NCI-H510A treated with DMSO at 0.1 percent for 48 hours (cell line): ENCODE measurements at regions not wholly inside any gene's neighbourhood (a gene's known extent, or its start where the extent isn't known, plus 50 kb on each side); places are given as distances from the start of the nearest gene placed in this dataset.
A peak's percentile ranks its signal among the peaks of the same experiment; 100 is the strongest.

ENCODE experiments used
- DNase-seq: peaks from one replicate; lab custom pipeline; 2025; lab: John Stamatoyannopoulos, UW

DNA sequence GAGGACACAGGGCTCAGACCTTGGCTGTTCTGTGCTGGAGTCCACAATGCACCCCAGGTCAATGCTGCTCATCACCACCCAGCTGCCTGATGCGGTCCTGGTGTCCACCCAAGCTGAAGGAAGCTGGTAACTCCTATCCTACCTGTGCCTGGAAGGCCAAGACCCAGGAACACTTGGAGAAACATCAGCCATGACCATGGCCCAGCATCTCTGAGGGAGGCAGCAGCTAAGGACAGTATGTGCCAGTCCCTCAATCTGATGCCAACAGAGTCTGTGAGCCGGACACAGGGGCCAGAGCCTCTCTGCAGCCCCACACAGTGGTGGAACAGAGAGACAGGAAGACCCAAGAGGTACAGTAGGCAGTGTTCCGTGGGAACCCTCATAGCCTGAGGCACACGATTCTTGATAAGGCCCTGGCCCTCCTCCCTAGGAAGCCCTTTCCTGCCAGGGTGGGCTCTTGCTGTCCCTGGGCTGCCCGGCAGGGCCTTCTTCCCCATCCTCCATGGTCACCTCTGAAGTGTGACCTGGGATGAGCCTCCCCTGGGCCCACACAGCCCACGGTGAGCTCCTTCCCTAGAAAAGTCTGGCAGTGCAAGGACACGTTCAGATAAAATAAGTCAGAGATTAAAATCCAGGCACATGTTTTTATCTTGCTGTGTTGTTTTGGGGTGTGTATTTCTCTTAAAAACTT lies 170.7 kb downstream of the THBS2 start:
- DNase-seq = no peak

DNA sequence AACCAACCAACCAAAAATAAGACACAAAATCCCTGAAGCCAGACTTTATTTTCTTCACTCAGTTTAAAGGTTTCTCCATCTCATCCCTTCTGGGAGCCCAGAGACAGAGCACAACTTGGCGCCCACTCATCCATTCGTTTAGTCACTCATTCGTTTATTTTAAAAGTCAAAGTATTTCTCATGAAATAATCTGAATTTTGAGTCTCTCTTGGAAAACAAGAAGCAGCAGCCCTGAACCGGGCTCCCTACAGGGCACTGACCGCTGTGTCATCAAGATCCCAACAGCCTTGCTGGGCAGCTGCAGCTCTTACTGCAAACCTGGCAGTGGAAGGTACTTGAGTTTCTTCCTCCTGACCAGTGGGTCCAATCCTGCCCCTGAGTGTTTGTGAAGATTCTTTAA lies 171.6 kb downstream of the THBS2 start:
- DNase-seq = no peak

DNA sequence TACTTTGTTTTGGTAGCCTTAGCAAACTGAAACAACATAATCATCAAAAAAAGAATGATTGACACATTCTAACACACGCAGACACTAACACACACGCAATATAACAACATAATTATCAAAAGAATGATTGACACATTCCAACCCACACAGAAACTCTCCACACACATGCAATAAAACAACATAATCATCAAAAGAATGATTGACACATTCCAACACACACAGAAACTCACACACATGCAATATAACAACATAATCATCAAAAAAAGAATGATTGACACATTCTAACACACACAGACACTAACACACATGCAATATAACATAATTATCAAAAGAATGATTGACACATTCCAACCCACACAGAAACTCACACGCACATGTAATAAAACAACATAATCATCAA lies 172.4 kb downstream of the THBS2 start:
- no peak for DNase-seq

DNA sequence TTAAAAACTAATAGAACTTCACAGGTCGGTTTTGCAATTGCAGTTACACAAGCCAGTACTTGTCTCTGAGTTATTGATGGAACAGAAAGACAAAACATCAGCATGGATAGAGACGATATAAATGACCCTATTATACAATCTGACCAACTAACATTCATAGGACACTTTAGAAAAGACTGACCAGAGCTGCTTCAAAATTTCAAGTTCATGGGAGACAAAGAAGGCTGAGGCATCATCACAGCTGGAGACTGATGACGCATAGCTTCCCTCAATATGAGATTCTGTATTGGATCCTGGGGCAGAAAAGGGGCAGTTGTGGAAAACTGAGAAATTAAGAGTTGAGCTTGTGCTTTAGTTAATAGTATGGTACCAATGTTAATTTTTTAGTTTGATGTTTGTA lies 174.0 kb downstream of the THBS2 start:
- no peak for DNase-seq

DNA sequence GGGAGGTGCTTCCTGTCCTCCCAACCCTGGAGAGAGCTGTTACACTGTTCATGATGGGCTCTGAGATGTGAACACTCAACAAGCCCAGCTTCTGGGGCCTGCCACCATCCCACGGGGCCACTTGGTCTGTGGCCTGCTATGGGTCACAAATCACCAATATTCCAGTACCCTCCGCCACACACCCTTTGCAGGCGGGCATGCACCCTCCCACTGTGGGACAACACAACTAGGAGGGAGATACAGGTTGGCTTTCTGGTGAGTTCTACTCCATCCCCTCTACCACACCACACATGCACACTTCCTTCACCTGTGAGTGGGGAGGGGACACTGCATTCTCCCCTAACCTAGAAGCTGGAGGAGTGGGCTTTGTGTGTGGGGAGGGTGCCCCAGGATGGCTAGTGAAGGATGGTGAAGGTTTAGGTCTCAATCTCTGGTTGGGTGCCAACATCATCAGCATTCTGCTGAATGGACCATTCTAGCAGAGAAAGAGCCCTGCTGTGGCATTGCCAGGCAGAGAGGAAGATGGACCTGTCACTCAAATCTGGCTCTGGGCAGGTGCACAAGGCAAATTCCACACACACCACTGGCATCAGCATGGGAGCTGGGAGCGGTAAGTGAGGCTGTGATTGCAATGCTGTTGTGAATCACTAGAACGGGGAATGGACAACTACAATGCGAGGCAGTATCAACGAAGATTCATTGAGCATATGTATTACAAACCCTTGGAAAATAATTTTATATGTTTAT lies 175.1 kb downstream of the THBS2 start:
- no peak for DNase-seq

DNA sequence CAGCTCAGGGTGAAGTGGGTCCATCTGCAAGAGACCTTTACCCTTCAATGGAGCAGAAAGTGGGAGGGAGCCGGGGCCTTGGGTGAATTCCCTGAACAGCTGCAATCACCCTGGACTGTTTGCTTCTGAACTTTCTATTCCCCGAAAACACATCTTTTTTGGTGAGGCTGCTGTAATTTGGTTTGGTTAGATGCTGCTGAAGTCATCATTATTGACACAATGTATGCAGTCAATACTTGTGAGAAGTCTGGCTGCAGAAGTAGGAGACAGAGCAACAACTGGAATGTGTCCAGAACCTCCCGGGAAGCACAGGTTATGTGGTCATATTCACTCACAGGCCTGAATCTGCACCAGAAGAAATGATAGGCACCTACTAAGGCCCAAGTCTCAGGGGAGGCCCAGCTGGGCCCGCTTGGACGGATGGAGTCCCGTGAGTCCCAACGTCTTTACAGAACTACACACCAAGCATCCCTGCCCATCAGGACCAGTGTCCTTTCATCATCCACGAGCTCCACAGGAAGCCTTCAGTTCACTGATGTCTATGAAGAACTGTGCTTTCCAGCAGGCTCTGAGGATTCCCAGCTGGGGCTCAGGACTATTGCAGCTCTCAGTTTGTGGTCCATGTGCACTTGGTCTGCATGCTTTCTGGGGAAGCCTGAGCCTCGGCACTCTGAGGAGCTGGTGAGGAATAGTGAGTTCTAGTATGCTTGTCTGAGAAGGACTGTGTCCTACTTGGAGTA lies 177.6 kb downstream of the THBS2 start:
- DNase-seq = no peak

DNA sequence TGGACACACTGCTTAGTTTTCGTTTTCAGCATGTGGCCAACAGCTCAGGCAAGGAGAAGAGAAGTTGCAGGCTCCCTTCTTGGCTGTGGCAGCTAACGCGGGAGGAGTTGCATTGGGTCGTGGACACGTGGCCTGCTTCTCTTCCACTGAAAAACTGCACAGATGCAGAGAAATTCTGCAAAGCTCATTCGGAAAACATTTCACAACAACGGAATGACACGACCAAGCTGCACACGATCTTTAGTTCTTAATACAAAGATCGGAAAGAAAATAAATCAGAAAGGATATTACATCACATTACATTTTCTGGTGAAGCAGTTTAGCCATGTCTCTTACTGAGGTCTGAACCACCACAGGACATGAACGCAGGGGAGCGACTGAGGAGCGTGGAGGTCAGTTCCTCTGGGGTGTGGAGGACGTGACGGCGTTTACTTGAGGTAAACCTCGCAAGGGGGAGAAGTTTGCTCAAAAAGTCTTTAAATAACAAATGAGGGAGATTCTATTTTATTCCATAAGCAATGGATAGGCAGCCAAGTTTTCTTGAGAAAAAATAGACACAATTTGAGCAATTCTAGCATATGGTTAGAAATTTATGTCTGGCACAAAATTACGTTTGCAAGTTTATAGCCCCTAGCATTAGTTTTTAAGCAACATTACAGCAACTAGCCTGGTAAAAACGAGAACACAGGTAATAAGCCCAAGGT lies 178.3 kb downstream of the THBS2 start:
- DNase-seq = no peak

DNA sequence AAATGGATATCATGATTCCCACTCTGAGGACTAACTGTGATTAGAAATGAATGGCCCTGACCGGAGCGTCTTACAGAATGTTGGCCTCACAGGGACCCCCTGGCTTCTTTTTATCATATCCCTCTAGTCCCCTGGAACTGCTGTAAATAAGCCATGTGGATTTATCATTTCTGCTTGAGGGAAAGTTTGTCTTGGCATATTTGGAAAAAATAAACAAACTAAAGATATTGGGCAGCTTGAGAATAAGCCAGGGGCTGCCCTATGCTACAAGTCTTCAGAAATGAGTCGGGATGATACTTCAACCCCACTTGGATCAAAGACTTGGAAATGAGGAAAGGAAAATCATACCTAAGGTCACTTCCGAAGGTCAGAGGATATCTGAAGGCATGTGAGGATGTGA lies 179.1 kb downstream of the THBS2 start:
- no peak for DNase-seq

DNA sequence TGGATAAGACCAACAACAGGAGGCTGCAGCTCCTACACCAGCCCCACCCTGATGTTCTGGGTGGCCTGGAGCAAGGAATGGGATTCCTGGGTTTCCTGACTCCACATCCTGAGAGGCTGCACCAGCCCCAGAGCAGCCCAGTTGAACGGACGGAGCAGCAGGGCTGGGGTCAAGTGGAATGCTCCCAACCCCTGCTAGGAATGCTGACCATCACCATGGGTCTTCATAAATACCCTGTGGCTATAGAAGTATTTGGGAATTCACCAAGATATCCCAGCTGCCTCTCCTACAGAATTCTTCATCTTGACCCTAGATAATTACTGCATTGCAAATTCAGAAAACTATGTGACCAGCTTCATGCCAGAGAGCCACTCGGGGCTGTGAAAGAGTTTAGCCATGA lies 180.3 kb downstream of the THBS2 start:
- DNase-seq = no peak

DNA sequence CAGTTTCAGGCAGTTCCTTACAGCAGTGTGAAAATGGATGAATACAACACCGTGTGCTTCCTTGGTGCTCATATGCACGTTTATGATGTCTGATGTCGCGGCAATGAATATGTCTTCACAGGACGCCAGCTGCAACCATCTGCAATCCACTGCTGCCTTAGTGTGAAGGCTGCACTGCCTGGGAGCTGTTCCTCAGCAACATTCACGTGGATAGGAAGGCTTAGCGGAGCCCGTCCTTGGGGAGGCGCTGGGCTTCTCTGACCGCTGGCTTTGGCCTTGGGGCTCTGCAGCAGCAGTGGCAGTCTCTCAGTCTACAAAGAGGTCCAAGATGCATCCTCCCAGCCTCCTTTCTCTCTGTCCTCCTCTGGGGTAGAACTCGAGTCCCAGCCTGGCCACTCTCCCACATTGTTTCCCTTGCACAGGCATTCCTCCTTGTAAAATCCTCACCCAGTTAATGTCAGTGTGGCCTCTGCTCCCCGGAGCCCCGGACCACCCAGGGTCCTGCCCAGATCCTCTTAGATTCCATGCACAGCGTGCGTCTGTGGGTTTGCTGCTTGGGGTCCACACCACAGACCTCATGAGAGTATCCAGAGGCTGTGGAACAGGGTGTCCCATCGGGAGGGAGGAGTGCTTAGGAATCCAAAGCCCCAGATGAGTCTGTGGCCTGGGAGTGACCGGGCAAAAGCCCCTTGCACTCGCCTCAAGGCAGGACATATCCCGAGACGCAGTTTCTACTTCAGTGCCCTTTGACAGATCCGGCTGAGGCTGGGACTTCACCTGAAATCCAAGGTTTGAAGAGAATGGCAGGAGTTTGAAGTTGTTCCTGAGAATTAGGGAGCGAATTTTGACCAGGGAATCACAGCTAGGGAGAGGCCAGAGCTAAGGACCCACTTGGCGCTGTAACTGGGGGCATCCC lies 181.3 kb downstream of the THBS2 start:
- DNase-seq = no peak

DNA sequence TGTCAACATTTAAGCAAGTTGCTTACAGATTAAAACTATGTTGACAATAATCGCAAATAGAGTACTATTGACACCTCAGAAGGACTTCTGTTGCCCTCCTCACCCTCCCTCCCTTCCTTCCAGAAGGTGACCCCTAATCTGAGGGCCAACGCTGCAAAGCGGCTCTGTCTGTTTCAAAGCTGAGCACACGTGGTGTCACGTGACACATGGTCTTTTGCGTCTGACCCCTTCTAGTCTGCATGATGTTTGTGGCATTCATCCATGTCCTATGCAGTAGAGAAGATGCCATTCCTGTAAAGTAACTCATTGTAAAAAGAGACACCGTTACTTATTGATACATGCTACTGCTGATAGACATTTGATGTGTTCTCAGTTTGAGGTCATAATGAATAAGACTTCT lies 182.3 kb downstream of the THBS2 start:
- DNase-seq = no peak

DNA sequence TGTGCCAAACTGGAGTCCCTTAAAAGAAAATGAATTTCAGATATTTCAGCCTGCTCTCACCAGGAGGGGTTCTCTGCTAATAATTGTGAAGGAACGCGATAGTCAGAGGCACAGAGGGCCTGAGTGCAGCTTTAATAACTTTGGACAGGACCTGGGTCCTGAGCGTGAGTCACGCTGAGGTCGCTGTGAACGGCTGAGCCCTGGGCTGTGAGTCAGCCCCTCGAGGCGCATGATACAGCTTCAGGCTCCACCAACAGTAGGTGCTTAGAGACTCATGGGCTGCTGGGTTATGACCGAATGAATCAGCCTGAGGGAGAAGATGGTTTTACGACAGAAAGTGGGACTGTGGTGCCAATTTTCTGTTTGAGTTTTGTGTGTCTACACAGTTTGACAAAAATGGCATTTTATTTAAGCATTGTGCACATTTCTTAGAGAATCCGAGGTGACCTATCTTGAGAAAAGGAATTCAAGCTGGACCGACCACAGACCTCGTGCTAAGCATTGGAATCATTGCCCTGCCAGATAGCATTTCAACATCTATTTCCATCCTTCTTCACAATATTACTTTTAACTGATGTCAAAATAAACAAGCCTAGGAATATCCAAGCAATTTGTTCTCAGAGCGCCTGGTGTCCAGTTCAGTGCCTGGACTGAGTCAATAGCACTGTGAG lies 183.0 kb downstream of the THBS2 start:
- no peak for DNase-seq

DNA sequence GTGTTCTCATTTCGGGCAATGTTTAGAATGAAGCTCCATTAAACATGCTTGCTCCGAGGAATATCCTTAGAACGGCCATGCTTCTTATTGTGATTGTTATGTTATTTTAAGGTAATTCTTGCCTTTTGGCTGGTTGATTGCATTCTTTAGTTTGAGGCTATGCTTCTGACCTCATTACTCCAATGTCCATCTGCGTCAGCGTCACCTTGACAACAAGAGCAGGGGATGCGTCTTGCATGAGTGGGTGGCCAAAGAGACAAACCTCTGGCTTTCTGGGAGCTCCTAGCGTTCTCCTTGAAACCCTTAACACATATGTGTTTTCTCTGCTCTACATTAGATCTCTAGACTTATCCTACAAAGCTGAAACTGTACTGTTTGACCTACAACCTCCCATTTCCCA lies 184.3 kb downstream of the THBS2 start:
- DNase-seq = no peak

DNA sequence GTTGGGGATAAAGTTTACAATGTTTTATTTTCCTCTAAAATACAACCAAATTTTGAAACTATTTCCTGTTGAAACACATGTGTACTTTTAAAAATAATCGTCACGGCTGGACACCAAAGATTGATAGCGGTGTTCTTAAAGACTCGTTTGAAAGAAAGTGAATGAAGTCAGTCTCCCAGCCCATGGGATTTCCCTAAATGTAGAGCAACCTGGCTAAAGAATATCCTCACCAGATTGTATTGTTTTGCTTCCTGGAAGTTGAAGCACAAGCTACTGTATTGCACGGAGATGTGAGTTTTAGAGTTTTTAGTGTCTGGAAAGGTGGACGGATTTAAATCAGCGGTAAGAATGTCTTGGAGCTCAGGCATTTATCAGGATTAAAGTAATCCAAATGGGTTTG lies 189.5 kb downstream of the THBS2 start:
- no peak for DNase-seq

DNA sequence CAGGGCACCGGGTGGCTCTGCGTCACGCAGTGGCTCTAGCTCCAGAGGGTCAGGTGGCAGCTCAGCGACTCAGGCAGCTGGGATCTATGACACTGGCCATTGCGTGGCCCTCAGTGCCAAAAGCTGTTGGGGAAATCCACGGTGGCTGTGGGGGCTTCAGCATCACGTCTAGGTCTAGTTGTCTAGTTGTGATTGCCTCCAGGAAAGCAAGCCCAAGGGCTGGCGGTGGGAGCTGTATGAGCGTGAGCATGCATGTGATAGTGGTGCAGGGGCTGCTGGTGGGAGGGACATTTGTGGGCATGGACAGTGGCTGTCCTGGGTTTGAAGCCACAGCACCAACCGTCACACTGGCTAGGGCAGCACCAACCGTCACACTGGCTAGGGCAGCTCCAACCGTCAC lies 191.4 kb downstream of the THBS2 start:
- no peak for DNase-seq

DNA sequence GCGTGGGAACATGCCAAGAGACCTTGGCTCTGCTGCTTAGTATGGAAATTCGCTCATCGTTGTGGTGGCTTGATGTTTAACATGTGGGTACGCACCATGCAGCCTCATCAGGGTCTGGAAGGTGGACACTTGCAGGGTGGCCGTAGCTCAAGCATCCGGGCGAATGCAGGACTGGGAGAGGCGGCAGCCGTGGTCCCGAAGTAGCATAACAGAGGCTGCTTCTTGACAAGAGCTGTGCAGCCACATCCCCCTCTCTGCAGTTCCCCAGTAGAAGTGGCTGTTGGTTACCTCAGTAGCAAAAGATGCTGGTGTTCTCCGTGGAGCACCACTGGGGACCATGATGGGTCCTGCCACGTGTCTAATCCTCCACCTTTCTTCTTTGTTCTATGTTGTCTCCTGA lies 195.0 kb downstream of the THBS2 start:
- DNase-seq = no peak

DNA sequence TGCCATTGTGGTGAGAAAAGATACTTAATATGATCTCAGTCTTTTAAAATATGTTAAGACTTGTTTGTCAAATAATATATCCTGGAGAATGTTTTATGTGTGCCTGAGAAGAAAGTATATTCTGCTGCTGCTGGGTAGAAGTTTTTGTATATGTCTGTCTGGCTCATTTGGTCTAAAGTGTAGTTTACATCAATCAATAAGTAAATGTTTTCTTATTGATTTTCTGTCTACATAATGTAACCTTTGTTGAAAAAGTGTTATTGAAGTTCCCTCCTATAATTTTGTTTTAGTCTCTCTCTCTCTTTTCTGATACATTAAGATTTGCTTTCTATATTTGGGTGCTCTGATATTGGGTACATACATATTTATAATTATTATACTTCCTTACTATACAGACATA lies 201.2 kb downstream of the THBS2 start:
- DNase-seq = no peak

DNA sequence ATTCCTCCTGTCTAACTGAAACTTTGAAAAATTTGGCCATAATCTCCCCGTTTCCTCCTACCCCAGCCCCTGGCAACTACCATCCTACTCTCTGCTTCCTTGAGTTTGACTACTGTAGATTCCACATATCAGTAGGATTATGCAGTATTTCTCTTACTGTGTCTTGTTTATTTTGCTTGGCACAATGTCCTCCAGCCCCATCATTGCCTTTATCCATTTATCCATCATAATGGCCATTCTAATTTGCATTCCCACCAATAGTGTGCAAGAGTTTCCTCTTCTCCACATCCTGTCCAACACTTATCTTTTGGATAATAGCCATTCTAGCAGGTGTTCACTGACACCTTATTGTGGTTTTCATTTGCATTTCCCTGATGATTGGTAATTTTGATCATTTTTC lies 202.3 kb downstream of the THBS2 start:
- DNase-seq = peak; percentile 48

DNA sequence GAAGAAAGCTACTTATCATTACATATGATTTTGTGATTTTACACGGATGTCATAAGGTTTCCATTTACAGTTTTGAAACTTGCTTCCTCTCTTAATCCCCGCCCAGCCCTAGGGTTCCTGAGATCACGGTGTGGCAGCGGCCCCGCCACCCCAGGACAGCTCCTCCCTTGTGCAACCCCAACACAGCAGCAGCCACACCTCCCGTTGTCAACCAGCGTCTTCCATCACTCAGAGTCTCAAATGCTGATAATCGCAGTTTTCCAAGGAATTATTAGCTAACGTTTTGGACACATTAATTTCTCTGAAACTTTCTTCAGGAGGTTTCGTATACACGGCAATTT lies 204.8 kb downstream of the THBS2 start:
- peak; percentile 59 for DNase-seq

DNA sequence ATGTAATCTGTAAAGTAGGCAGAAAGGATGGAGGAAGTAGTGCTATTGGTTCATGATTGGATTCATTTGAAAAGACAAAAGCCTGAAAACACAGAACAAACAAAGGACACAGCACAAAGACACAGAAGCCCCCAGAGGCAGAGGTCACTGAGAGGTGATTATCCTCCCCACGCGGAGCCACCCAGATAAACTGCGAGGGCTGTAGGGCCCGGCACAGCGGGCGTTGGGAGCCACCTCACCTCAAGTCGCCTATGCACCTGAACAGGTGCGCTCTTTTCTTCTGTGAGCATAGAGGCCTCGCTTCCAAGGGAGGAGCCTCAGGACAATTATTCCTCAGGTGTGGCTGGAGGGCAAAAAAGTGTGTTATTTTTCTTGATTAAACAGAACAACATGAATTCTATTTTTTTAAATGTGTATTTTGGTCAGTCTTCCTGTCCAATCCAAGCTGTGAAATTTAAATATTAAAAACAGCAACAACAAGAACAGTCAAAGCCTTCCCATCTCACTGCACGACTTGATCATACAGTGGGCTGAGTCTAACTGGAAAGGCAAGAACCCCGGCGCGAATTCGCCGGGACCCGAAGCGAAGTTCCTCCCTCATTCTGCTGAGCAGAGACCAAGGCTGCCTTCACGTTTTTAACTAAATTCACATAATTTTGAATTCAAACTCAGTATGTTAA lies 205.3 kb downstream of the THBS2 start:
- DNase-seq = peak; percentile 59

DNA sequence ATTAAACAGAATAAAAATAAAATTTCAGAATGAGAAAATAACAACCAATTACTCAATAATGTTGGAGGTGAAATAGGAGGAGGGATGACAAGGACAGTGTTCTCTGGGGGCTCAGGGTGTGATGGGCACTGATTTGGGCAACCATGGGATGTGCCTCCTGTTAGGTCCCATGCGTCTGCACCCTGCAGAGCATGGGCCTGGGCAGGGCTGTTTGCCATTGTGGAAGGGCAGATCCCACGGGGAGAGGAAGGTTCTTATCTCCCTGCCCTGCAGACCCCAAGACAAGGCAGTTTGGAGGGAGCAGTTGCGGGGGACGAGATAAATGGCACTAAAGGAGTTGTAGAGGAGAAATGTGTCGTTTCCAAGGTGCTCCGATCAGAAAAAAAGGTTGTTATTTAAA lies 206.3 kb downstream of the THBS2 start:
- DNase-seq = no peak
